Fibroblast of villous mesenchyme (primary cell): ENCODE measurements at regions not wholly inside any gene's neighbourhood (a gene's known extent, or its start where the extent isn't known, plus 50 kb on each side); places are given as distances from the start of the nearest gene placed in this dataset.
A peak's percentile ranks its signal among the peaks of the same experiment; 100 is the strongest.

Experiments
- DNase-seq: peaks from one replicate; pipeline ENCODE4 v3.0.0-alpha.2; 2010; ENCODE audit warnings: low read depth
- H3K4me3 ChIP-seq: 2 replicates; pipeline ENCODE4 v1.5.1; 2011; ENCODE audit warnings: low read depth, mild to moderate bottlenecking, low read length
- CTCF ChIP-seq: IDR thresholded peaks from 2 replicates; pipeline ENCODE4 v1.5.1; 2012; ENCODE audit warnings: low read depth, mild to moderate bottlenecking, low read length; ENCODE audit not compliant: insufficient read depth

GRCh38 chr13:80131204-80131603, 209.7 kb downstream of the SPRY2 start:
- DNase-seq: peak; percentile 84
- H3K4me3 ChIP-seq: peak overlapping the region; percentile 47
- no peak for TF ChIP-seq CTCF

- TF ChIP-seq CTCF: no peak
- no peak overlapping the region for H3K4me3 ChIP-seq
Measured at GRCh38 chr13:80126389-80127068, 214.4 kb downstream of the SPRY2 start.

GRCh38 chr13:80123945-80124344, 217.0 kb downstream of the SPRY2 start:
- no peak overlapping the region for H3K4me3 ChIP-seq
- TF ChIP-seq CTCF: no peak
- no peak for DNase-seq

More at GRCh38 chr13:80126389-80127068, 214.4 kb downstream of the SPRY2 start:
- no peak for DNase-seq

- DNase-seq: no peak
- no peak overlapping the region for H3K4me3 ChIP-seq
- no peak for TF ChIP-seq CTCF
Measured at GRCh38 chr13:80121038-80121437, 219.9 kb downstream of the SPRY2 start.

- DNase-seq: no peak
- no peak overlapping the region for H3K4me3 ChIP-seq
- TF ChIP-seq CTCF: no peak
Measured at GRCh38 chr13:80118506-80118905, 222.4 kb downstream of the SPRY2 start.

- no peak for DNase-seq
- no peak for TF ChIP-seq CTCF
Measured at GRCh38 chr13:80118099-80118498, 222.8 kb downstream of the SPRY2 start.

GRCh38 chr13:80117515-80117914, 223.4 kb downstream of the SPRY2 start:
- no peak for TF ChIP-seq CTCF
- no peak for DNase-seq
- no peak overlapping the region for H3K4me3 ChIP-seq

More at GRCh38 chr13:80118099-80118498, 222.8 kb downstream of the SPRY2 start:
- H3K4me3 ChIP-seq: no peak overlapping the region
